ENCODE measurements at regions not wholly inside any gene's neighbourhood (a gene's known extent, or its start where the extent isn't known, plus 50 kb on each side); places are given as distances from the start of the nearest gene placed in this dataset.
"Not testable (repeated sequence)": the region's sequence is repeated elsewhere in the genome, so short reads cannot be mapped to it uniquely, and the experiment has no call there.

DNA sequence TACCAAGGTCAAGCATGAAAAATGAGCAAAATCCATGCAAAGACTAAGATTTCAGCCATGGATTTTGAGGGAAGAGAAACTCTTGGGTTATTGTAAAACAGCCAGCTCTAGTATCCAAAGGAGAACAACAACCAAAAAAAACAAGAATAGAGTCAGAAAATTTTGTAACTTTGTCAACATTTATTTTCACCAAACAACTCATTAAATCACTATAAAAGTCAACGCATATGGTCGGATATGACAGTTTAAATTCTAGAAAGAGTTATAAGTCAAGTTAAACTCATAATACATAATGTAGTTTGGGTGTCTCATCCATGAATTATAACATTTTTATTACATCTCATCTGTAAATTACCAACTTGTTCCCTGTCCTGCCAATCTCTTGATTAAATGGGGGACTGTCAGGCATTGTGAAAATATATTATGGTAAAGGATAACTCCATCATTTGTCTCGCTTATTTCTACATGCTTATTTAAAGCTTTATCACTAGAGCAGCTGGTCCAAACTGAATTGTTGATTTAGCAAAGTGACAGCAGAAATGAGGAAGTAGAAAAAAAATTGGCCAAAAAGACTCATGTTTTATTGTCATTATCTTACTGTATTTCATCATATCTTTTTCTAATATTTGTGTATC, 224.8 kb upstream of the NOCT start:
- DNase-seq = no peak

DNA sequence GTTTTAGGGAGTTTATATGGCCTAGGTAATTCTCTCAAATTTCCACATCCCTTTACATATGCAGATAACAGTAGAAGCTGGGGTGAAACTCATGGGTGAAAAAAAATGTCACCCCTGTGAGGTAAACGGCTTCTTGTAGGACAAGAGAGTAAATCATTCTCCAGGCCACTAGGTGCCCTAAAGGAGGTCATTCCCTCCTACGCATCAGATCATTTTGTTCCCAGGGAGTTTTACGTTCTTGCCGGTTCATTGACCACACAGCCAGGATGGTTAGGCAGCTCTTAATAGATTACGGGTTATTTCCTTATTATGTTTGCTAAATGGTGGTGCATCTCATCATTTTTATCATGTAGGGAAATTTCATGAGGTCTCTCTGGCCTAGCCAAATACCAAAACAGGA, 225.8 kb upstream of the NOCT start:
- no peak for DNase-seq

DNA sequence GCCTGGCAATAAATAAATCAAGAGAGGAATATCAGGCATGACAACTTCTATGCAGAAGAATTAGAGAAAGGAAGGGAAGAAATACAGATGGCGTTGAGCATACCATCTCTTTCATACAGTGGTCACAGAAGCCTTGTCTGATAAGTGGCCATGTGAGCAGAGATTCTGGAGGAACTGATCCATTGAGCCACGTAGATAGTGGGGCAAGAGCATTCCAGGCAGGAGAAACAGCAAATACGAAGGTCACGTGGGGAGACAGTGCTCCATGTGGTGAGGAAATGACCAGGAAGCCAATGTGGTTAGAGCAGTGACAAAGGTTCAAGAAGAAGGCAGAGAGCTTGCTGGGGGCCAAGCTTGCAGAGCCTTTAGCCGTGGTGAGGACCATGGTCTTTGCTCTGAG, 226.7 kb upstream of the NOCT start:
- DNase-seq = no peak

DNA sequence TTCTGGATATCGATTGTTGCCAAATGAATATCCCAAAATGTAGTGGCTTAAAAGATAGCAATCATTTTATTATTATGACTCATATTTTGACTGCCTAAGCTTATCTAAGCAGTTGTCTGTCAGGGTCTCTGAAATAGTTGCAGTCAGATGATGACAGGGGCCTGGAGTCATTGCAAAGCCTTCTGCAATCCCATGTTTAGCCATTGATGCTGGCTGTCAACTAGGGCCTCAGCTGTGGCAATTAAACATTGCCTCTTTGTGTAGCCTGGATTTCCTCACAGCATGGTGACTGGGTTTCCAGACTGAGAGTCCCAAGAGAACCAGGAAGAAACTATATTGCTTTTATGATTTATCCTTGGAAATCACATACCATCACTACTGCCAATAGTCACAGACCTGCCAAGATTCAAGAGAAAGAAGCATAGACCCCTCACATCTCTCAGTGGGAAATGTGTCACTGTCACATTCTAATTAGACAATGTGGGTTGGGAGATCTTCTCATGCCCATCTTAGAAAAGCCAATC, 227.3 kb upstream of the NOCT start:
- DNase-seq = no peak

DNA sequence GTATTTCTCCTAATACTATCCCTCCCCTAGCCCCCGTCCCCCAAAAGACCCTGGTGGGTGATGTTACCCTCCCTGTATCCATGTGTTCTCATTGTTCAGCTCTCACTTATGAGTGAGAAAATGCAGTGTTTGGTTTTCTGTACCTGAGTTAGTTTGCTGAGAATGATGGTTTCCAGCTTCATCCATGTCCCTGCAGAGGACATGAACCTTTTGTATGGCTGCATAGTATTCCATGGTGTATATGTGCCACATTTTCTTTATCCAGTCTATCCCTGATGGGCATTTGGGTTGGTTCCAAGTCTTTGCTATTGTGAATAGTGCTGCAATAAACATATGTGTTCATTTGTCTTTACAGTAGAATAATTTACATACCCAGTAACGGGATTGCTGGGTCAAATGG, 235.8 kb upstream of the NOCT start:
- not testable (repeated sequence) for DNase-seq

DNA sequence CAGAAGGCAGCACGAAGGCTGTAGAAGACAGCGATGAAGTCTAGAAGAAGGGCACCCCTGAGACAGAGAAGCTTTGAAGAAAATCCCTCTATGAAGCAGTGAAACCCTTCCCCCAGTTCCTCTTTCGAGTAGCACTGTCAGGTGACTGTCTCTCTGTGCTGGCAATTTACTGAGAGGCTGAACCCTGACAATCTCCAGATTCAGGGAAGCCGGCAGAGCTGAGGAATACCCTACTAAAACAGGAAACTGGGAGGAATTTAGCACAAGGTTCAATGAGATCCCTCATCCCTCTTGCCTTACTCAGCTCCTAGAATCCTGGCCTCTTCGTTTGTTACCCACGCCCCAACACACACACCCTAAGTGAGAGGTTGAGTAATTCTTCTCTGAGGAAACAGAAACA, 239.7 kb upstream of the NOCT start:
- DNase-seq = no peak

DNA sequence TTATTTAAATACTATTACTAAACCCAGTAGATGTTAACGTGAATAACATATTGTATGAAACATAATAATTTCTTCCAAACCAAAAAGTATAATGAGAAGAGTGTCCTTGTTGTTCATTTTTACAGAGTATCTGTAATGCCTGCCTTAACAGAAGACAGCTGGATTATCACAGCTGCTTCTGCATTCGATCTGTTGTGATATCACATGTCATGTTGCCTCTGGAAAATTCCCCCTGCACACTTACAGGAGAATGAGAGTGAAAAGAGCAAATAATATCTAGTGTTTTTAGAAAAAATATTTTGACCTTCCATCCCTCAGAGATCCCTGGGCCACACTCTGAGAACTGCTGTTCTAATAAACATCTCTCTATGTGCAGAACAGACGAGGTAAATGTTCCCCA, 240.1 kb upstream of the NOCT start:
- DNase-seq = no peak

DNA sequence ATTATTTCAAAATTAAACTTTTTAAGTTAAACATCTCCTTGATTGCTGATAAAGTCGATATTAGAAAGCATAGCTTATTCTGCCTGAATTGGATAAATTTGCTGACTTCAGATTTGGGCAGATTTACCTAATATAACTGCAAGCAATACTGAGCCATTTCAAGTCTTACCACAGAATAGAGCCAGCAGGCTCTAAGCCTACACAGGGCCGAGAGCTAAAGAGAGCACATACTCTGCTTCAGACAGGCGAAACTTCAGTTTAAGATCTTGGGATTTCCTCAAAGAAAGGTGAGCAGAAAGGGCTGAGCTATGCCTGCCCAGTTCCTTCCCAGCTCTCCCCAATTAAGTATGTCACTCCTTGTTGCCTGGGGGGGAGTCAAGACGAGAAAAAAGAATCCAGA, 240.6 kb upstream of the NOCT start:
- no peak for DNase-seq

DNA sequence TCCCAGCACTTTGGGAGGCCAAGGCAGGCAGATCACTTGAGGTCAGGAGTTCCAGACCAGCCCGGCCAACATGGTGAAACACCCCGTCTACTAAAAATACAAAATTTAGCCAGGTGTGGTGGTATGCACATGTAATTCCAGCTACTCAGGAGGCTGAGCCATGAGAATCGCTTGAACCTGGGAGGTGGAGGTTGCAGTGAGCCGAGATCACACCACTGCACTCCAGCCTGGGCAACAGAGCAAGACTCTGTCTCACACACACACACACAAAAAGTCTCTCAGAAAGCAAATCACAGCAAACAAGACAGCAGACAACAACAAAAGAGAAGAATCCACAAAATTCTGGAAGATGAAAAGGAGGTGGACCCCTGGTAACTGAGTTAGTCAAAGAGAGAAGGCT, 241.5 kb upstream of the NOCT start:
- not testable (repeated sequence) for DNase-seq

DNA sequence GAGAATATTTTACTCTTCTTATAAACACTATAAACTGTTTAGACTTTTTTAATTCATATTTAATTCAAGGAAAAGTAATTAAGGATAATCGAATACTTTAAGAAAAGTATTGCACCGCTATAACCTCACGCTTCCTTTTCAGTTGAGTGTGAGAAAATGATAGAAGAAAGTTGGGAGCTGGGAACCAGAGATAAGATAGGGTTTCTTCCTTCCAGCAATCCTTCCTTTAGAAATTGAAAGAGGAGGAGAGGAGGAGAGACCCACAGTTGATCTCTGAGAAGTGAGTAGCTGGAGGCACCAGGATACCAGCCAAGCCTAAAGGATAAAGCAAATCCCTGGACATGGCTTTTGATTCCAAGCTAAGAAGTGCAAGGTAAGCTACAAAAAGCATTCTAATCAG, 242.3 kb upstream of the NOCT start:
- DNase-seq = no peak

DNA sequence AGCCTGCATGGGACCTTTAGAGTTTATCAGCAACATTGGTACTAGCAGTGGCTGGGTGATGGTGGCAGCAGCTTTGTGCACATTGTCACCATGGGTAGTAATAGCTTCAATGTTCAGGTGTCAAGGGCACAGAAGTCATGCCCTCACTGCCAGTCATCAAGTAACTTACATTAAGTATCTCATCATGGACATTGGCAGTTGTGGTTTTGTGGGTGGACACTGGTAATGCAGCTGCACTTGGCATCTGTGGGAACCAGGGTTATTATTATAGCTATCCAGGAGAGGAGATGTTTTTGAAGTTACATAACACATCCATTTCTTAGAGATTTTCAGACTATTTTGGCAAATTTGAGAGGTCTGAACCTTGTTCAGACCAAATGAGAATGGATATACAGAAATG, 243.2 kb upstream of the NOCT start:
- DNase-seq = no peak

DNA sequence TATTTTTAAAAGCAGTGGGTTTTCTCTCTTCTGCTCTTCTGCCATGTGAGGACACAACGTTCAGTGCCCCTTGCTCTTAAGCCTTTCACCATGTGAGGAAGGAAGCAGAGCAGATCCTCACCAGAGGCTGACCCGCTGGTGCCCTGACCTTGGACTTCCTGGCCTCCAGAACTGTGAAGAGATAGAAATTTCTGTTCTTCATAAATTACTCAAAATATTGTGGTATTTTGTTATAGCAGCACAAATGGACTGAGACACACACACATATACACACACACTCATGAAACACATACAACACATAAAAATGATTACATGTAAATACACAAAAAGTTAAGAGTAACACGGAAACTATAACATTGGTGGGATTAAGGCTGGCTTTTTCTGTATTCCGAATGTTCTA, 244.8 kb upstream of the NOCT start:
- no peak for DNase-seq

DNA sequence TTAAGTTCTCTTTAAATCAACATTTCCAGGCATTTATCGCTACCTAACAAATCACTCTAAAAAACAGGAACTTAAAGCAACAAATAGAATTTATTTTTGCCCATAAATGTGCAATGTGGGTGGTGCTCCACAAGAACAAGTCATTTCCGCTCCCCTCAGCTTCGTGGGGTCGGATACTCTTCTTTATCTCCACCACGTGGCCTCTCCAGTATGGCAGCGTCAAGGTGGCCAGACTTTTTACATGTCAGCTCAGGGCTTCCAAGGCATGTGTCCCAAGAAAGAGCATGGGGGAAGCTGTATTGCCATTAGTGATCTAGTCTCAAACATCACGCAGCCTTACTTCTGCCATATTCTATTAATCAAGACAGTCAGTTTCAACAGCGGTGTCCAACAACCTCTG, 249.2 kb upstream of the NOCT start:
- no peak for DNase-seq

DNA sequence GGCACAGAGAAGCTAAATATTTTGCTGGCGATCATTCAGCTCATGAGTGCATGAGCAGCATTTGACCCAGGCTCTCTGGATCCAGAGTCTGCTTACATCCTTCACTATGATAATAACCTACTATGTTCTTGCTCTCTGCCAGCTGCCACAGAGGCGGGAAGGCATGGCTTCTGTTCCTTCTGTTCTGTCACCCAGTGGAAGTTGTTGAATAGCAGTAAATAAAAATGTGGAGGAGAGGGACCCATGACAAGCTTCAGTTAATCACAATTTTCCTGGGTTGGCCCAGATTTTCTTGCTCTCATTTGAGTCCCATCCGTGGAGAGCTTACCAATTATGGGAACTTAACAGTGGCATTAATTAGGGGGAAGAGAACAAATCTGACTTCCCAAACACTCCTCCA, 250.1 kb upstream of the NOCT start:
- DNase-seq = no peak

DNA sequence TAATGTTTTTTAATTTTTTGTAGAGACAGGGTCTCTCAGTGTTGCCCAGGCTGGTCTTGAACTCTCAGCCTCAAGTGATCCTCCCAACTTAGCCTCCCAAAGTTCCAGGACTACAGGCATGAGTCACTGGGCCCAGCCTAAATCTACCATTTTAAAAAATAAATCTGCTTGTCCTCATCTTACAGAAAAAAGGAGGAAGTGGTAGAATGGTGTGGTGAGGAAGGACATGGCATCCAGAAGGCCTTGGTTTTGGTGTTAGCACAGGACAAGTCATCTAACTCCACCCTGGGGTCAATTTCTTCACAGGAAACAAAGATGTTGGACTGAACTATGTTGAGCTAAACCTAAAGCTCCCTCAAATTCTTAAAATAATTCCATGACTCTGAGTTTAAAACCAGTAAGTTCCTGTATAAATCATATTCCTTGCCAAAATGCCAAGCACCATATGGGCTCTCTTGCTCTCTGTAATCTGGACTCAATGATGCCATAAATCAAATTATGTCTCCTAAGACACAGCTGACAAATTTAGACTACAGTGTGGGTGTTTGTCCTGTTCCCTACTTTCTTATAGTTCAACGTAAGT, 253.9 kb upstream of the NOCT start:
- DNase-seq = no peak

DNA sequence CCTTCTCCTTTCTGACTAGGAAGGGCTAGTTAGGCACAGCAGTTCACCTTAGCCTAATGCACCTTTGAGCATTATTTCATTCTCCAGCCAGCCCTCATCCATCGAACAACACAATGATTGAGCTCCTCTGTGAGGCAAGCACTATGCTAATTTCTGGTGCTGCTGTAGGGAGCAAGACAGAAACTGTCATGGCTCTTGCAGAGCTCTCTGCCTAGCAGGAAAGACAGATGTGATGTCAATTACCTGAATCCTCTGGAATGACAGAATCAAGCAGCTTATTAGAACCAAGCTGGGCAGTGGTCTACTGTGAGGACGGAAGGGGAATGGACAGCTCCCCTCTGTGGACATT, 256.1 kb upstream of the NOCT start:
- DNase-seq = no peak

DNA sequence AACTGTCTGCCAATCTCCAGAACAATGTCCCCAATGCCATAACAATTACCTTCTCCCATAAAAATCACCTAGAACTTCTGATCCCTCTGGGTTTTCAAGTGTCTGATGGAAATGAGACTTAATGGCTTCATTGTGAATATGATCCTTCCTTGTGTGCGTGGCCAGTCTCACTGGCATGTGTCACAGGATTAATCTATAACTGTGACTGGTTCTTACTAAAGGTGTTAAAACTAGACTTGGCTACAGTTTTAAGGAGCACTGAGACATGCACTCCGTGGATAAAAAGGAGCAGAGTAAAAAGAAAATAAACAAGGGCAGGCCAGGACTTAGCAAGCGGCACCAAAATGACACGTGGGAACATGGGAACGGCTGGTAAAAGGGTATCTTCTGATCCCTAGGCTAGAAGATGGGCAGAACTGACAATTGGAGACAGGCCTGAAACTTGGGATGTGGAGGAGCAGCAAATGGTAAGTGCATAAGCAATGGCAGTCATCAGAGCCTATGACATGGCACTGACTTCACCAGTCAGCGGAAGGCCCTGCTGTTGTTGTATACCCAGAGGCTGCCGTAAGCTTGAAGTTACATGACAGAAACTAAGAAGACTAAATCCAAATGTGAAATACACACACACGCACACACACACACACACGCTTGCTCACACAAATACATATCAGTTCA, 256.6 kb upstream of the NOCT start:
- no peak for DNase-seq

DNA sequence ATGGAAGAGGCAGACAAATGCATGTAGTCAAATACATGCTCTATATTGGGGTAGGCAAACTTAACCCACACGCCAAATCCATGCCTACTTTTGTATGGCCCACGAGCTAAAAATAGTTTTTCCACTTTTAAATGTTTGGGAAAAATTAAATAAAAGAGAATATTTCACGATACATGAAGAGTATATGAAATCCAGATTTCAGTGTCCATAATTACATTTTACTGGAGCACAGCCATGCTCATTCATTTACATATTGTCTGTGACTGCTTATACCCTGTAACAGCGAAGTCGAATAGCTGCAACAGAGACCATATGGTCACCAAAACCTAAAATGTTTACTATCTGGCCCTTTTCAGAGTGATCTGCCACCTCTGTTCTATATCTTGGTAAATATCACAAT, 257.4 kb upstream of the NOCT start:
- no peak for DNase-seq

DNA sequence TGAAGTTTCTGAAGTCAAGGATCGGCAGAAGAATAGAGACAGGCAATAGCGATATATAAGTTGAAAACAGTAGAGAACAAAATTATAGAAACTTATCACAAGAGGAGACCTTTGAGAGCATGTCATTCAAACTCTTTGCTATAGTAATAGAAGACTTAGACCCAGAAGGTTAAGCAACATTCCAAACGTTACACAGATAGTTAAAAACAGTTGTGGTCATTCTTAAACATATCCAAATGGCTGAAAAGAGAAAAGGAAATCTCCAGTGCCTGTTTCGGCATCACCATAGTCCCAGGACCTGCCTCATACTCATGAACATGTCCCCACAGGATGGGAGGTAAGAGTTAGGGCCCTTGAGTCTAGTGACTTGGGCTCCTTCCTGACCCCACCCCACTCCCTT, 258.1 kb upstream of the NOCT start:
- no peak for DNase-seq

DNA sequence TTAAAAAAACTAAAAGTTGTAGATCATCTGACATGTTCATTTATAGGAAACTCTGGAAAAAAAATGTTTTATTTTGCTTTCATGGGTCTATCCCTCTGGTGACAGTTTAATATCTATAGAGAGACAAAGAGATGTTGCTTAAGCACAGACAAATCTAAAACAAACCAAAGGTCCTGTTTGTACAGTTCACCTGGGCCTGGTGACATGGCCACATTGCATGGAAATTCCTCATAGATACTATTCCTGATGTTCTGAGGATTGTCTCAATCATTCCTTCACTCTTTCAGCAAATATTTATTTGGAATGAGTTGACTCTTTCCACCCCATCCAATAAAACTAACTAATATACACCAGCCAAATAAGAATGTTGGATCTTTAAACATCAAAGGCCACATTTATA, 259.1 kb upstream of the NOCT start:
- no peak for DNase-seq

DNA sequence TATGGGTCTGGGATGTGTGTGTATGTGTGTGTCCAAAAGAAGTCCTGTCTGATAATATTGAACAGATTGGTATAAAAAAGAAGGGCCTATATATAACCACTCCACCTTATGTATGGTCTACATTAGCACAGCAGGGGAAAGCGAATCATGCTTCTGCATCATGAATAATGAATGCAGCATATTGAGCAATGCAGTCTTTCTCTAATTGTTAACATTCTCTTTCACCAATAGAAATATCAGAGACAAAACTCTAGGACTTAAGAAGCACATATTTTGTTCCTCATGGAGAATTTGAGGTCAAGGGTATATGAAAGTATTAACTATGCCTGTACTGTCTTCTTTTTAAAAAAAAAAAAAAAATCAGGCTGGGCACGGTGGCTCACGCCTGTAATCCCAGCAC, 264.3 kb upstream of the NOCT start:
- no peak for DNase-seq

DNA sequence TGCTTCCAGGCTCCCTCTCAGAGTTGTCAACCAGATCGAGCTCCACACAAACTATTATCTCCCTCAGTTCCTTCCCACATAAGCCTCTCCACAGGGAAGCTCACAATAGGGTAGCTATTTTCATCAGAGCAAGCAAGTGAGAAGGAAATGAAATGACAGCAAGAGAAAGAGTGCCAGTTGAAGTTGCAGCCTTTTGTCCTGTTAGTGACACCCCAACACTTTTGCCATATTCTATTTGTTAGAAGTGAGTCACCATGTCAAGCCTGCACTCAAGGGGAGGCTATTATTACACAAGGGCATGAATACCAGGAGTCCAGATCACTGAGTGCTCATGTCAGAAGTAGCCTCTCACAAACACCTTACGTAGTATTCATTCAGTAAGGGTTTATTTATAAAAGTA, 266.3 kb upstream of the NOCT start:
- no peak for DNase-seq

DNA sequence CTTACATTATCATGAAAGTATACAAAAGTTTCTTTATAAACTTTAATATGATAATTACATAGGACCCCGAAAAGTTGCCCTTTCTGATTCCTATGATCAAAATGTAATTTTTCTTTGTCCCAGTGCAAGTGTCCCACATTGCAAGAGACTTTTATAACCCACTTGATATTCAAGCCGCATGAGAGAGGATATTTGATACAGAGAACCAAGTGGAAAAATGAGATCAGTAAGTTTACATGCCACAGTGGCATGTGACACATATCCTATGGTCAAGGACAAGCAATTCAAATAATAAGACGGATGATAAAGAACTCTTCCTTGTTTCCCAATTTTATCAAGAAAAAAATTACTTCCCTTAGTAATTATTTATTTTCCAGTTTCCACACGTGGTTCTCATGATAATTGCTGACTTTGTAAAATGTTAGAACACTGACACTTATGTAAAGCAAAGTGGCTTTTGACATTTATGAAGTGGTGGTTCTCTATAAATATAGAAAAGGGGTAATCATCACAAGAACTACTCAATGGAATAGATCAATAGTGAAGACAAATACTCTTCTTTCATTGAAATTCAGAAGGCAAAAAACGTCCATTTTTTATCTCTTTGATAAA, 273.7 kb upstream of the NOCT start:
- DNase-seq = no peak
